SU-DHL-6 (cell line): ENCODE measurements at regions not wholly inside any gene's neighbourhood (a gene's known extent, or its start where the extent isn't known, plus 50 kb on each side); places are given as distances from the start of the nearest gene placed in this dataset.

Source experiments
- EZH2phosphoT487 ChIP-seq: fragments of 200-600 bp; sonication (generic), shearing (Covaris generic); conservative IDR thresholded peaks from 2 replicates; pipeline ENCODE4 v1.6.1; 2018; ENCODE audit warnings: mild to moderate bottlenecking, antibody characterized with exemption, low read length, moderate library complexity, mixed read lengths
- TF ChIP-seq, protein P1 (sequence below): fragments of 200-600 bp; sonication (generic); IDR thresholded peaks from one replicate; pipeline ENCODE4 v1.5.1; 2017; ENCODE audit warnings: antibody characterized with exemption, mild to moderate bottlenecking, low read length, moderate library complexity; ENCODE audit not compliant: insufficient read depth, poor library complexity, severe bottlenecking

DNA sequence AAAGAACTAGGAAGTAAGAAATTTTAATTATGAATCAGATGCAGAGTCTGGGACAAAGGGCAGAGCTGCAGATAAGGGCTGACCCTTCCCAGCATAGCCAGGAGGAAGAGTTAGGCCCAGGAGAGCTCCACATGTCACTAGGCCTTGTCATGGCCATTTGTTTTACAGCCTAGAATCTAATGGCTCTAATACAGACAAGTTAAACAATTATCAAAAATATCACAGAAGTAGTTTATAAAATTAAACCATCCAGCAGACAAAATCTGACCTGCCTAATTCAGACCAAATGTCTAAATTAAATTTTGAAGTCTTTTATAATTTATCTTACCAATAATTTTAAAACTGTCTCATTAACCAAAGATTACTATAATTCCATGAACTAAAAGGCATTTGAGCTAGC, 1369.5 kb downstream of the CDH11 start:
- no peak for TF ChIP-seq EZH2phosphoT487
- TF ChIP-seq, protein P1, sequence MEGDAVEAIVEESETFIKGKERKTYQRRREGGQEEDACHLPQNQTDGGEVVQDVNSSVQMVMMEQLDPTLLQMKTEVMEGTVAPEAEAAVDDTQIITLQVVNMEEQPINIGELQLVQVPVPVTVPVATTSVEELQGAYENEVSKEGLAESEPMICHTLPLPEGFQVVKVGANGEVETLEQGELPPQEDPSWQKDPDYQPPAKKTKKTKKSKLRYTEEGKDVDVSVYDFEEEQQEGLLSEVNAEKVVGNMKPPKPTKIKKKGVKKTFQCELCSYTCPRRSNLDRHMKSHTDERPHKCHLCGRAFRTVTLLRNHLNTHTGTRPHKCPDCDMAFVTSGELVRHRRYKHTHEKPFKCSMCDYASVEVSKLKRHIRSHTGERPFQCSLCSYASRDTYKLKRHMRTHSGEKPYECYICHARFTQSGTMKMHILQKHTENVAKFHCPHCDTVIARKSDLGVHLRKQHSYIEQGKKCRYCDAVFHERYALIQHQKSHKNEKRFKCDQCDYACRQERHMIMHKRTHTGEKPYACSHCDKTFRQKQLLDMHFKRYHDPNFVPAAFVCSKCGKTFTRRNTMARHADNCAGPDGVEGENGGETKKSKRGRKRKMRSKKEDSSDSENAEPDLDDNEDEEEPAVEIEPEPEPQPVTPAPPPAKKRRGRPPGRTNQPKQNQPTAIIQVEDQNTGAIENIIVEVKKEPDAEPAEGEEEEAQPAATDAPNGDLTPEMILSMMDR, result no peak
